Esophagus muscularis mucosa (tissue), 4 donors: ENCODE measurements at regions not wholly inside any gene's neighbourhood (a gene's known extent, or its start where the extent isn't known, plus 50 kb on each side); places are given as distances from the start of the nearest gene placed in this dataset.
"Not testable (repeated sequence)": the region's sequence is repeated elsewhere in the genome, so short reads cannot be mapped to it uniquely, and the experiment has no call there.

Experiments used
- DNase-seq: peaks from one replicate; pipeline ENCODE4 v3.0.0-alpha.2; 2017; ENCODE audit errors: extremely low spot score
- H3K27ac ChIP-seq, 4 donors: fragments of 200-600 bp; sonication (generic); replicated peaks in 1 of 4; 1 replicate in 3 of 4; 2 replicates in 1 of 4; pipeline ENCODE4 v1.5.1; 2016 to 2019; ENCODE audit warnings: mild to moderate bottlenecking in 1 of 4
- H3K27me3 ChIP-seq, 4 donors: fragments of 200-600 bp; sonication (generic); one replicate each; pipeline versions ENCODE4 v1.5.1 to v1.6.0; 2016 to 2019
- H3K36me3 ChIP-seq, 4 donors: fragments of 200-600 bp; sonication (generic); one replicate each; pipeline ENCODE4 v1.5.1; 2016 to 2019
- H3K4me1 ChIP-seq, 4 donors: fragments of 200-600 bp; sonication (generic); one replicate each; pipeline ENCODE4 v1.5.1; 2016 to 2019
- H3K4me3 ChIP-seq, 4 donors: fragments of 200-600 bp; sonication (generic); 1 replicate in 2 of 4; 2 replicates in 2 of 4; pipeline ENCODE4 v1.5.1; 2016 to 2019; ENCODE audit warnings: mild to moderate bottlenecking in 4 of 4, moderate library complexity in 1 of 4
- H3K9me3 ChIP-seq, 4 donors: fragments of 200-600 bp; sonication (generic); 1 replicate in 3 of 4; 2 replicates in 1 of 4; pipeline ENCODE4 v1.5.1; 2016 to 2019
- EP300 ChIP-seq: sonication (generic); formaldehyde crosslinking; IDR thresholded peaks from one replicate; pipeline ENCODE4 v1.6.1; 2017; ENCODE audit warnings: antibody characterized with exemption
- POLR2A ChIP-seq: fragments of 450-650 bp; IDR thresholded peaks from one replicate; pipeline ENCODE4 v1.6.1; 2017; ENCODE audit warnings: antibody characterized with exemption, moderate library complexity, mild to moderate bottlenecking, low read depth
- POLR2AphosphoS5 ChIP-seq, 2 donors: sonication (generic); formaldehyde crosslinking; IDR thresholded peaks; one replicate each; pipeline ENCODE4 v1.6.1; 2017; ENCODE audit warnings: antibody characterized with exemption in 2 of 2
- WGBS: methylation state at CpG from one replicate; pipeline ENCODE4 v1.1.5; 2018; 5-methylcytosine and 5-hydroxymethylcytosine counted together
- intact Hi-C: fragments of 100-400 bp; cut with DNase I; formaldehyde crosslinking; loops from one replicate; pipeline ENCODE4 v1.15.1; 2023
- TF ChIP-seq, protein P1 (sequence below), 3 experiments: fragments of 200-600 bp in 2 of 3; fragments of 450-650 bp in 1 of 3; sonication (generic) in 2 of 3; IDR thresholded peaks; one replicate each; pipeline ENCODE4 v1.5.1; 2017 to 2019; ENCODE audit warnings: antibody characterized with exemption in 3 of 3, mild to moderate bottlenecking in 2 of 3, moderate library complexity in 1 of 3

DNA sequence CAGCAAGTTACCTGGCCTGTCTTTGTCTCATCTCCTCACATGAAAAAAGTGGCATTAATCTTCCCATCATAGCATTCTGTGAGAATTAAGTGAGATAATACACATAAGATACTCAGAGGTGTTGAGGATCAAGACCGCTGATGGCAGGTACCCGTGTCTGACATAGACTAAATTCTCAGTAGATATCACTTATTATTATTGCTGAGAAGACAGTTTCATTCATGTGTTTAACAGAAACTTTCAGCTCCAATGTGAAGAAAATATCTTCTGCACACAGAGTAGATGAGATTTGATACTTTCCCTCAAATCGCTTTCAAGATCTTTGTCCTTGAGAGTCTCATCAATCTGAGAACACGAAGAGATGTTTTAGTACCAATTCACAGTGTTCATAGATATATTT lies 809.4 kb downstream of the TSN start:
- H3K36me3 ChIP-seq: no peaks in the 10 kb centered on the region
- no peaks in the 10 kb centered on the region for H3K27me3 ChIP-seq
- H3K4me3 ChIP-seq: no peak overlapping the region
- TF ChIP-seq, protein P1, sequence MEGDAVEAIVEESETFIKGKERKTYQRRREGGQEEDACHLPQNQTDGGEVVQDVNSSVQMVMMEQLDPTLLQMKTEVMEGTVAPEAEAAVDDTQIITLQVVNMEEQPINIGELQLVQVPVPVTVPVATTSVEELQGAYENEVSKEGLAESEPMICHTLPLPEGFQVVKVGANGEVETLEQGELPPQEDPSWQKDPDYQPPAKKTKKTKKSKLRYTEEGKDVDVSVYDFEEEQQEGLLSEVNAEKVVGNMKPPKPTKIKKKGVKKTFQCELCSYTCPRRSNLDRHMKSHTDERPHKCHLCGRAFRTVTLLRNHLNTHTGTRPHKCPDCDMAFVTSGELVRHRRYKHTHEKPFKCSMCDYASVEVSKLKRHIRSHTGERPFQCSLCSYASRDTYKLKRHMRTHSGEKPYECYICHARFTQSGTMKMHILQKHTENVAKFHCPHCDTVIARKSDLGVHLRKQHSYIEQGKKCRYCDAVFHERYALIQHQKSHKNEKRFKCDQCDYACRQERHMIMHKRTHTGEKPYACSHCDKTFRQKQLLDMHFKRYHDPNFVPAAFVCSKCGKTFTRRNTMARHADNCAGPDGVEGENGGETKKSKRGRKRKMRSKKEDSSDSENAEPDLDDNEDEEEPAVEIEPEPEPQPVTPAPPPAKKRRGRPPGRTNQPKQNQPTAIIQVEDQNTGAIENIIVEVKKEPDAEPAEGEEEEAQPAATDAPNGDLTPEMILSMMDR (IDR thresholded peaks at IDR 0.05): no peak
- no peak for TF ChIP-seq EP300
- TF ChIP-seq POLR2A: no peak
- TF ChIP-seq POLR2AphosphoS5 (IDR thresholded peaks at IDR 0.05): no peak
- DNase-seq: no peak
- H3K4me1 ChIP-seq: no peaks in the 10 kb centered on the region
- intact Hi-C loops: no loop called here
- no peak overlapping the region for H3K27ac ChIP-seq
- 91% methylated on average over 4 of the region's 4 CpGs for WGBS
- H3K9me3 ChIP-seq: no peaks in the 10 kb centered on the region

DNA sequence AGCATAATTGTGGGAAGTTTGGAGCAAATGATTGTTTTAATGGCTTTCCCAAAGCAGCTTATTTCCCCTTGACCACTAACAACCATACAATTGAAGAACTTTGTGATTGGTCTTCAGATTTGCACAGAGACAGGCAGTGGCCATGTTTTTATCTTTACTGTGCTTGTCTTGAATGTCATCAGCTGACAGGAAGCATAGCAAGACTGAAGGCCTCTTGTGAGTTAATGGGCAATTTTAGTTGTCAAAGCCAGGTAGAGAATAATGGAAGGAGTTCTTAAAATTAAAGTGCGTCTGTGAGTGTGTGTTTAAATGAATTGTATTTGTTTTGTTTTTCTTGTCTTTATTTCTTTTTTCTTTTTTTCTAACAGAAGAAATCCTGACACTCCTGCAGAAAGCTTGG lies 809.9 kb downstream of the TSN start:
- no peaks in the 10 kb centered on the region for H3K27me3 ChIP-seq
- WGBS: 39% methylated on average over 1 of the region's 1 CpG
- no peak overlapping the region for H3K4me3 ChIP-seq
- H3K36me3 ChIP-seq: no peaks in the 10 kb centered on the region
- H3K27ac ChIP-seq: no peak overlapping the region
- TF ChIP-seq, protein P1 (IDR thresholded peaks at IDR 0.05): no peak
- TF ChIP-seq POLR2AphosphoS5 (IDR thresholded peaks at IDR 0.05) (no peak), EP300 (no peak), POLR2A (no peak)
- H3K4me1 ChIP-seq: no peaks in the 10 kb centered on the region
- DNase-seq: no peak
- intact Hi-C loops: no loop called here
- H3K9me3 ChIP-seq: no peaks in the 10 kb centered on the region

- WGBS: 89% methylated on average over 12 of the region's 15 CpGs
- Histone ChIP-seq H3K36me3 (no peaks in the 10 kb centered on the region), H3K27ac (no peak overlapping the region), H3K4me1 (no peaks in the 10 kb centered on the region), H3K4me3 (no peak overlapping the region), H3K27me3 (no peaks in the 10 kb centered on the region), H3K9me3 (no peaks in the 10 kb centered on the region)
- no peak for DNase-seq
- TF ChIP-seq, protein P1 (IDR thresholded peaks at IDR 0.05): no peak
- TF ChIP-seq POLR2AphosphoS5 (IDR thresholded peaks at IDR 0.05): no peak
- TF ChIP-seq EP300: no peak
- TF ChIP-seq POLR2A: no peak
- intact Hi-C loops: no loop called here
Observed at GRCh38 chr2:122570641-122571040, 815.2 kb downstream of the TSN start.

DNA sequence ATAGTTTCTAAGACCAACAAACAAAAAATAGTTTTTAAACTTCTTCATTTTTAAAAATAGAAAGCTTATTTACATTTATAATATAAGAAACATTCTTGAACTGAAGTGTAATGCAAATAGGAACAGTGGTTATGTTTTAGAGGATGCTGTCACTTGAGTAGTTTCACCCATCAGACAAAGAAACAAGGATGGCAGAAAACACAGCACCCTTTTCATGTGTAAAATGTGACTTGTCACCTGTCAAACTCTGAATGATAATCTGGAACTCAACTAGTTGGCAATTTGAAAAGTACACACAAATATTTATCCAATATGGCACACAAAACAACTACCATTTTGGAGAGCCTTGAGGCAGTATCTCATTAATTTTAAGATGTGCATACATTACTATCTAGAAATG lies 816.0 kb downstream of the TSN start:
- H3K9me3 ChIP-seq, DNase-seq, H3K27me3 ChIP-seq, H3K4me1 ChIP-seq, intact Hi-C loops, H3K36me3 ChIP-seq, H3K27ac ChIP-seq, H3K4me3 ChIP-seq: not testable (repeated sequence)

GRCh38 chr2:122575076-122575475 lies 819.6 kb downstream of the TSN start:
- DNase-seq: no peak
- Histone ChIP-seq H3K4me3 (no peak overlapping the region), H3K27ac (no peak overlapping the region), H3K4me1 (no peaks in the 10 kb centered on the region), H3K9me3 (no peaks in the 10 kb centered on the region), H3K27me3 (no peaks in the 10 kb centered on the region), H3K36me3 (no peaks in the 10 kb centered on the region)
- intact Hi-C loops: no loop called here
- TF ChIP-seq, protein P1 (IDR thresholded peaks at IDR 0.05): no peak
- TF ChIP-seq EP300 (no peak), POLR2A (no peak), POLR2AphosphoS5 (IDR thresholded peaks at IDR 0.05) (no peak)
